ENCODE measurements at regions not wholly inside any gene's neighbourhood (a gene's known extent, or its start where the extent isn't known, plus 50 kb on each side); places are given as distances from the start of the nearest gene placed in this dataset.

DNA sequence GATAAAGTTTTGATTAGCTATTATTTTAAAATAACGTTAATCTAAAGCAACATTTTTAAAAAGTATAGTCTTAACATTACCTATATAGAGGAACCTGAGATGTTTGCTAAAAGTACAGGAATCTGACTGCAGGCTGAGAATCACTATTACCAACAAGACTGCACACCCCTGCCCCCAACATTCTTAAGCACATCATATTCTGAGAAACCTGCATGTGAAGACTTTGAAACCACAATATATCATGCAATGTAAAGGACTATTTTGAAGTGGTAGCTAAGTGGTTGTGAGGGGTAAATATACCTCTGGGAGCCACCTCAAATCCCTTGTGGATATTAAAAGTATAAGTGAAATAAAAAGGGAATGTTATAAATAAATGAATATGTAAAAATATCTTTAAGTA is 119.0 kb upstream of the KLF12 start:
- no peaks in the 10 kb centered on the region for H3K36me3 ChIP-seq

DNA sequence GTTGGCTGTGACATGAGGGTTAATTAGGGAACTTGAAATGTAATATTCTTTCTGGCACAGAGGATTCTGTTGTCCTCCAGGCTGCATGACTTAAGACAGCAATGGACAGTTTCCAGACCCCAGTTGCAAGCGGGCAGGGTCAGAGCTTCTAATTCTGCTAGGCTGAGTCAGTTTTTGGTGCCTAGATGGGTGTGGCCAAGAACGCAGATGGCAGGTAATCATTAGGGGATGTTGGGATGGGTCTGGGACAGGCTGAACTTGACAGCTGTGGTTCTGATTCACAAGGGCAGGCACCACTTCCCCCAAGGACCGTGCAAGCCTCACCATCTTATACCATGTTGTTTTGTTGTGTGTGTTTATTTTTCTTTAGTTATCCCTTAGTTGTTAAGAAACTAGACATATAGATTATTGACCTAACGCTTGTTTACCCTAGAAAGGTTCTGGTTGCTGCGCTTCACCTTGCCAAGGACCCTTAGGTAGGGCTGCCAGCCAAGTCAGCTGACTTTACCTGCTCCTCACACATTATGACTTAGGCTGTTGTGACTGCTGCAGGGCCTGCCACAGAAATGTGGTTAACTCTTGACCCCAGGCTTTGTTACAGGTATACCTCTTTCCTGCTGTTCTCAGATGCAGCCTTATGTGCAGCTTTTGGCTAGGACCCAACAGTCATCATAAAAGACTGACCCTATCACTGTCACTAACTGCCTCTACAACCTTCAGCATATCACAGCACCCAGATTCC is 117.7 kb upstream of the KLF12 start:
- Histone ChIP-seq H3K4me3 (no peak overlapping the region), H3K36me3 (no peaks in the 10 kb centered on the region), H3K9me3 (peaks cover 0 to 4% of the 10 kb centered on the region in 2 donors), H3K27me3 (no peaks in the 10 kb centered on the region), H3K4me1 (no peaks in the 10 kb centered on the region), H3K27ac (no peak overlapping the region)
- no peak for DNase-seq (ENCODE audit: low spot score in 2 of 2)
- TF ChIP-seq, protein P1, sequence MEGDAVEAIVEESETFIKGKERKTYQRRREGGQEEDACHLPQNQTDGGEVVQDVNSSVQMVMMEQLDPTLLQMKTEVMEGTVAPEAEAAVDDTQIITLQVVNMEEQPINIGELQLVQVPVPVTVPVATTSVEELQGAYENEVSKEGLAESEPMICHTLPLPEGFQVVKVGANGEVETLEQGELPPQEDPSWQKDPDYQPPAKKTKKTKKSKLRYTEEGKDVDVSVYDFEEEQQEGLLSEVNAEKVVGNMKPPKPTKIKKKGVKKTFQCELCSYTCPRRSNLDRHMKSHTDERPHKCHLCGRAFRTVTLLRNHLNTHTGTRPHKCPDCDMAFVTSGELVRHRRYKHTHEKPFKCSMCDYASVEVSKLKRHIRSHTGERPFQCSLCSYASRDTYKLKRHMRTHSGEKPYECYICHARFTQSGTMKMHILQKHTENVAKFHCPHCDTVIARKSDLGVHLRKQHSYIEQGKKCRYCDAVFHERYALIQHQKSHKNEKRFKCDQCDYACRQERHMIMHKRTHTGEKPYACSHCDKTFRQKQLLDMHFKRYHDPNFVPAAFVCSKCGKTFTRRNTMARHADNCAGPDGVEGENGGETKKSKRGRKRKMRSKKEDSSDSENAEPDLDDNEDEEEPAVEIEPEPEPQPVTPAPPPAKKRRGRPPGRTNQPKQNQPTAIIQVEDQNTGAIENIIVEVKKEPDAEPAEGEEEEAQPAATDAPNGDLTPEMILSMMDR (IDR thresholded peaks at IDR 0.05): no peak
- no peak for TF ChIP-seq POLR2A (IDR thresholded peaks at IDR 0.05)
- no peak for TF ChIP-seq POLR2AphosphoS5 (IDR thresholded peaks at IDR 0.05)
- intact Hi-C loops (cut with DNase I; ENCODE audit: low total_unique reads): no loop called here

More for the DNA sequence above, 119.0 kb upstream of the KLF12 start:
- H3K27me3 ChIP-seq: no peaks in the 10 kb centered on the region
- peaks cover 0 to 4% of the 10 kb centered on the region in 2 donors for H3K9me3 ChIP-seq
- TF ChIP-seq POLR2AphosphoS5 (IDR thresholded peaks at IDR 0.05) (no peak), POLR2A (IDR thresholded peaks at IDR 0.05) (no peak)
- TF ChIP-seq, protein P1 (IDR thresholded peaks at IDR 0.05): no peak
- intact Hi-C loops (cut with DNase I; ENCODE audit: low total_unique reads): no loop called here
- no peak for DNase-seq (ENCODE audit: low spot score in 2 of 2)
- no peak overlapping the region for H3K27ac ChIP-seq
- H3K4me3 ChIP-seq: no peak overlapping the region
- no peaks in the 10 kb centered on the region for H3K4me1 ChIP-seq

DNA sequence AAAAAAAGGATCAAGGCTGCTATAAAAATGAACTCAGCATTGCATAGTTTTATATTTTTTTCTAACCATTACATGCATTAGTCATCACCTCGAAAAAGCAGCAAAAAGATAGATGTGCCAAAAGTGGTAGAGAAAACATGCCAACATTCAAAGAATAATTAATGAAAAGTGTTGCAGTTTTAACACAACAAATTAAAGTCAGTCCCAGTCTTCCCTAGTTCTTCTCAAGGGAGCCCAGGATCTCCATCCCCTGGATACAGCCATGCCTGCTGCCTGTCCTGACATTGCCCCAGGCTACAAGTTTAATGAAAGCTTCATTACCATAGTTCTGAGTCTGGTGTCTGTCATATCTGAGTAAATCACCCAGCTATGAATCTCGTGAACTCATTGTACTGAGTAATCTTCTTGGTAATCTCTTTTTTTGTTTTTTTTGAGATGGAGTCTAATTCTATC is 116.6 kb upstream of the KLF12 start:
- intact Hi-C loops (cut with DNase I; ENCODE audit: low total_unique reads): no loop called here
- no peaks in the 10 kb centered on the region for H3K4me1 ChIP-seq
- H3K4me3 ChIP-seq: no peak overlapping the region
- TF ChIP-seq POLR2A (IDR thresholded peaks at IDR 0.05) (no peak), POLR2AphosphoS5 (IDR thresholded peaks at IDR 0.05) (no peak)
- TF ChIP-seq, protein P1 (IDR thresholded peaks at IDR 0.05): no peak
- H3K27me3 ChIP-seq: no peaks in the 10 kb centered on the region
- no peak overlapping the region for H3K27ac ChIP-seq
- no peaks in the 10 kb centered on the region for H3K36me3 ChIP-seq
- no peak for DNase-seq (ENCODE audit: low spot score in 2 of 2)
- H3K9me3 ChIP-seq: peaks cover 0 to 4% of the 10 kb centered on the region in 2 donors

- TF ChIP-seq POLR2A (IDR thresholded peaks at IDR 0.05) (no peak), POLR2AphosphoS5 (IDR thresholded peaks at IDR 0.05) (no peak)
- TF ChIP-seq, protein P1 (IDR thresholded peaks at IDR 0.05): no peak
- H3K4me1 ChIP-seq: no peaks in the 10 kb centered on the region
- H3K9me3 ChIP-seq: peaks cover 0 to 4% of the 10 kb centered on the region in 2 donors
- H3K27me3 ChIP-seq: no peaks in the 10 kb centered on the region
- no peak overlapping the region for H3K27ac ChIP-seq
- intact Hi-C loops (cut with DNase I; ENCODE audit: low total_unique reads): no loop called here
- no peak overlapping the region for H3K4me3 ChIP-seq
- no peak for DNase-seq (ENCODE audit: low spot score in 2 of 2)
- H3K36me3 ChIP-seq: no peaks in the 10 kb centered on the region
Measured at GRCh38 chr13:74248477-74248876, 114.3 kb upstream of the KLF12 start.

- TF ChIP-seq, protein P1 (IDR thresholded peaks at IDR 0.05): no peak
- no peak for DNase-seq (ENCODE audit: low spot score in 2 of 2)
- peak overlapping the region in 1 of 3 donors; percentile 25 for H3K4me3 ChIP-seq
Measured at GRCh38 chr13:74246487-74246886, 112.3 kb upstream of the KLF12 start.

More at GRCh38 chr13:74246487-74246886, 112.3 kb upstream of the KLF12 start:
- H3K27me3 ChIP-seq: no peaks in the 10 kb centered on the region
- no peaks in the 10 kb centered on the region for H3K4me1 ChIP-seq
- peaks cover 0 to 4% of the 10 kb centered on the region in 2 donors for H3K9me3 ChIP-seq
- H3K36me3 ChIP-seq: no peaks in the 10 kb centered on the region
- intact Hi-C loops (cut with DNase I; ENCODE audit: low total_unique reads): no loop called here
- no peak overlapping the region for H3K27ac ChIP-seq

All from breast epithelium (tissue), 4 donors.